ENCODE measurements at regions not wholly inside any gene's neighbourhood (a gene's known extent, or its start where the extent isn't known, plus 50 kb on each side); places are given as distances from the start of the nearest gene placed in this dataset.

DNA sequence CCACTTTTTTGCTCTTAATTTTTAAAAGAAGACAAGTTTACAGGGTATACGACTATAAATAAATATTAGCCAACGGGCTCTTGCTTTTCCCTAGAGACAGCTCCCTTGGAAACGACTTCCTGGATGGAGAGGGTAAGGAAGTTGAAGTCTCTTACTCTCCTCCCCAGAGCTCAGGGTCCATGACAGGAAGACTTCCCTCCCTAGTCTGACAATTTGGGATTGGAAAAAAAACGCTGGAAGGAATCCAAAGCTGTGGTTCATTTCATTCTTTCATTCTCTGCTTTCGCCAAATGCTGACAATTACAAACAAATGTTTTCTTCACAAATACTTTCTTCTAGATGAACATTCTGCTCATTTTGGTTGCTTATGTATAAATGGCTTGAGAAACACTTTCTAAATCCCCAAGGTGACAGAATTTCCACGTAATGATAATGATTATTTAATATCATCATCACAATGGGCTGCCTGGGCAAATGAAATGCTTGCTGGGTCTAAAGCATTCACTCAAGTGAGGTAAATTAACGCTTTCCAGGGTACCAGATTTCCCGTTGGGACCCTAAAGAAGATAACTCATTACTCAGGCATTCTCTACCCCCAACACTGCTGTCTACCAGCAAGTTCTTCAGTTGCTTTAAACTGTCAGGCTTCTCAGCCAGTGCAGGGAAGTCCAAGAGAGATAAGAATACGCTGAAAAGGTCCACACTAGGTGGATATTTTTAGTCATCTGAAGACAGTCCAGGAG, 139.8 kb upstream of the SLC30A5 start:
- DNase-seq = no peak
- no peaks in the 10 kb centered on the region for H3K9me3 Mint-ChIP-seq
- no peak overlapping the region for H3K4me3 ChIP-seq (ENCODE audit: low read length)
- peaks cover 13% of the 10 kb centered on the region for H3K4me1 ChIP-seq (ENCODE audit: control insufficient read depth, insufficient read depth, low read length)
- H3K4me1 Mint-ChIP-seq = peaks cover 29% of the 10 kb centered on the region
- no peak overlapping the region for H3K27ac ChIP-seq (ENCODE audit: low read depth, low read length)
- TF ChIP-seq, protein P1, sequence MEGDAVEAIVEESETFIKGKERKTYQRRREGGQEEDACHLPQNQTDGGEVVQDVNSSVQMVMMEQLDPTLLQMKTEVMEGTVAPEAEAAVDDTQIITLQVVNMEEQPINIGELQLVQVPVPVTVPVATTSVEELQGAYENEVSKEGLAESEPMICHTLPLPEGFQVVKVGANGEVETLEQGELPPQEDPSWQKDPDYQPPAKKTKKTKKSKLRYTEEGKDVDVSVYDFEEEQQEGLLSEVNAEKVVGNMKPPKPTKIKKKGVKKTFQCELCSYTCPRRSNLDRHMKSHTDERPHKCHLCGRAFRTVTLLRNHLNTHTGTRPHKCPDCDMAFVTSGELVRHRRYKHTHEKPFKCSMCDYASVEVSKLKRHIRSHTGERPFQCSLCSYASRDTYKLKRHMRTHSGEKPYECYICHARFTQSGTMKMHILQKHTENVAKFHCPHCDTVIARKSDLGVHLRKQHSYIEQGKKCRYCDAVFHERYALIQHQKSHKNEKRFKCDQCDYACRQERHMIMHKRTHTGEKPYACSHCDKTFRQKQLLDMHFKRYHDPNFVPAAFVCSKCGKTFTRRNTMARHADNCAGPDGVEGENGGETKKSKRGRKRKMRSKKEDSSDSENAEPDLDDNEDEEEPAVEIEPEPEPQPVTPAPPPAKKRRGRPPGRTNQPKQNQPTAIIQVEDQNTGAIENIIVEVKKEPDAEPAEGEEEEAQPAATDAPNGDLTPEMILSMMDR (conservative IDR thresholded peaks at IDR 0.05) = no peak
- no peaks in the 10 kb centered on the region for H3K36me3 Mint-ChIP-seq (ENCODE audit: low read depth)
- H3K9me3 ChIP-seq (ENCODE audit: control insufficient read depth, low read length) = no peaks in the 10 kb centered on the region
- no peak overlapping the region for H3K4me3 Mint-ChIP-seq
- WGBS, 2 experiments (ENCODE audit: insufficient coverage in 1 of 2, insufficient read length in 1 of 2) = 62 to 83% methylated on average over 4 to 9 of the region's 9 CpGs
- no peak overlapping the region for H3K9ac ChIP-seq (ENCODE audit: extremely low read depth, low read length, poor library complexity, severe bottlenecking)
- H3K27me3 ChIP-seq (ENCODE audit: control insufficient read depth, insufficient read depth, low read length, poor library complexity, severe bottlenecking) = no peaks in the 10 kb centered on the region
- no peak overlapping the region for H3K27ac Mint-ChIP-seq
- H3K27me3 Mint-ChIP-seq (ENCODE audit: insufficient read depth) = no peaks in the 10 kb centered on the region
- H3K36me3 ChIP-seq (ENCODE audit: control insufficient read depth, insufficient read depth, low read length) = no peaks in the 10 kb centered on the region

DNA sequence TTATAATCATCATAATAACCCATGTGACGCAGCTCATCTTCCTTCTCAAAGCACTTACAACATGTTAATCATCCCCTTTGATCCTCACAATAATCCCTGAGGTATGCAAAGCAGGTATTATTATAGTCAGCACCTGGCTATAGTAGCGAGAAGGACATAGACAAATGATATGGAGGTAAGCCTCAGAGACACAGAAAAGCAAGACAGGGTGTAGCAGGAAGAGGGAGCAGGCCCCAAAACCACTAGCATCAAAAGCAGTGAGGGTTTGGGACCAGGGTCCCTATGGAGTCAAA, 139.2 kb upstream of the SLC30A5 start:
- Mint-ChIP-seq H3K4me3 (no peak overlapping the region), H3K27ac (no peak overlapping the region)

DNA sequence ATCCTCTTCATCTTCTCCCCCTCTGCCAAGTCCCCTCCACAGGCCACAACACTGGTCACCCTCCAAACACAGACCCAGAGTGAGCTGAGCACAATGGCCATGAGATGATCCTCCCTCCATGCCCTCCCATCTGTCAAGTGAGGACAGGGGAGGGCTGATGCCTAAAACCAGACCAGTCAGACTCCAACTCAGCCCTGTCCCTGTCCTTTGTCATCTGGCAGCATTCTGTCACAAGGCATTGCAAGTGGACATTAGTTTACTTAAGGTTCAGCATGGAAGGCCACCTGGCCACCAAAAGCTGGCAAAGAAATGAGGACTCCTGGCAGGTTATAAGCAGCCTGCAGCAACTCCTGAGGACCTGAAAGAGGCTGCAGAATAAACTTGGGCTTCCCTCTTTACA, 136.2 kb upstream of the SLC30A5 start:
- Histone ChIP-seq H3K4me3 (ENCODE audit: low read length) (no peak overlapping the region), H3K4me1 (ENCODE audit: control insufficient read depth, insufficient read depth, low read length) (peaks cover 5% of the 10 kb centered on the region), H3K9ac (ENCODE audit: extremely low read depth, low read length, poor library complexity, severe bottlenecking) (no peak overlapping the region), H3K27me3 (ENCODE audit: control insufficient read depth, insufficient read depth, low read length, poor library complexity, severe bottlenecking) (no peaks in the 10 kb centered on the region), H3K27ac (ENCODE audit: low read depth, low read length) (no peak overlapping the region), H3K36me3 (ENCODE audit: control insufficient read depth, insufficient read depth, low read length) (no peaks in the 10 kb centered on the region), H3K9me3 (ENCODE audit: control insufficient read depth, low read length) (no peaks in the 10 kb centered on the region)
- DNase-seq = no peak
- Mint-ChIP-seq H3K27ac (no peak overlapping the region), H3K4me3 (no peak overlapping the region), H3K27me3 (ENCODE audit: insufficient read depth) (no peaks in the 10 kb centered on the region), H3K4me1 (peaks cover 8% of the 10 kb centered on the region), H3K9me3 (no peaks in the 10 kb centered on the region), H3K36me3 (ENCODE audit: low read depth) (no peaks in the 10 kb centered on the region)
- TF ChIP-seq, protein P1 (conservative IDR thresholded peaks at IDR 0.05) = no peak

More for the DNA sequence above, 139.2 kb upstream of the SLC30A5 start:
- Mint-ChIP-seq H3K9me3 (no peaks in the 10 kb centered on the region), H3K4me1 (peaks cover 24% of the 10 kb centered on the region), H3K27me3 (ENCODE audit: insufficient read depth) (no peaks in the 10 kb centered on the region), H3K36me3 (ENCODE audit: low read depth) (no peaks in the 10 kb centered on the region)
- H3K9me3 ChIP-seq (ENCODE audit: control insufficient read depth, low read length) = no peaks in the 10 kb centered on the region
- no peak overlapping the region for H3K4me3 ChIP-seq (ENCODE audit: low read length)
- no peaks in the 10 kb centered on the region for H3K27me3 ChIP-seq (ENCODE audit: control insufficient read depth, insufficient read depth, low read length, poor library complexity, severe bottlenecking)
- 91 to 100% methylated on average over 2 of the region's 2 CpGs for WGBS, 2 experiments (ENCODE audit: insufficient coverage in 1 of 2, insufficient read length in 1 of 2)
- DNase-seq = no peak
- TF ChIP-seq, protein P1 (conservative IDR thresholded peaks at IDR 0.05) = no peak
- no peak overlapping the region for H3K9ac ChIP-seq (ENCODE audit: extremely low read depth, low read length, poor library complexity, severe bottlenecking)
- H3K4me1 ChIP-seq (ENCODE audit: control insufficient read depth, insufficient read depth, low read length) = peaks cover 11% of the 10 kb centered on the region
- no peak overlapping the region for H3K27ac ChIP-seq (ENCODE audit: low read depth, low read length)
- H3K36me3 ChIP-seq (ENCODE audit: control insufficient read depth, insufficient read depth, low read length) = no peaks in the 10 kb centered on the region
